Caco-2 (cell line): ENCODE measurements at regions not wholly inside any gene's neighbourhood (a gene's known extent, or its start where the extent isn't known, plus 50 kb on each side); places are given as distances from the start of the nearest gene placed in this dataset.

Experiments used
- BruUV-seq: library from RNA; stranded (reverse); fragments of 400-500 nt; replicated peaks from 2 replicates; lab custom pipeline; 2021; lab: Mats Ljungman, UMichigan
- CTCF ChIA-PET: fragments of 300-600 bp; sonication (Branson Sonifier 250); formaldehyde crosslinking; loops from one replicate; lab custom pipeline; 2022; ENCODE audit warnings: antibody characterized with exemption; lab: Charles Lee
- POLR2A ChIA-PET: fragments of 300-600 bp; sonication (Branson Sonifier 250); formaldehyde crosslinking; loops from one replicate; lab custom pipeline; 2022; ENCODE audit warnings: antibody characterized with exemption; lab: Charles Lee
- DNase-seq, 2 experiments: peaks; one replicate each; pipeline versions ENCODE4 v3.0.0 to v3.0.0-alpha.2; 2020 to 2022
- H3K27me3 ChIP-seq: replicated peaks from 2 replicates; pipeline ENCODE4 v1.6.0; 2011; ENCODE audit warnings: low read length; ENCODE audit not compliant: control insufficient read depth, insufficient read depth
- H3K36me3 ChIP-seq: 2 replicates; pipeline ENCODE4 v1.5.1; 2011; ENCODE audit warnings: low read length; ENCODE audit not compliant: control insufficient read depth, insufficient read depth
- H3K4me1 ChIP-seq: fragments of 250-450 bp; sonication (Bioruptor Pico); 2 replicates; pipeline ENCODE4 v1.5.1; 2020; ENCODE audit warnings: mild to moderate bottlenecking
- H3K4me3 ChIP-seq: 2 replicates; pipeline ENCODE4 v1.5.1; 2011; ENCODE audit warnings: low read depth, mild to moderate bottlenecking, control low read depth, low read length
- H3K9me3 ChIP-seq: fragments of 250-450 bp; sonication (Bioruptor Pico); 2 replicates; pipeline ENCODE4 v1.5.1; 2020; ENCODE audit warnings: mild to moderate bottlenecking, moderate library complexity
- H3K27ac Mint-ChIP-seq: one replicate; pipeline ENCODE4 v1.8.0; 2022; ENCODE audit warnings: mixed read lengths; ENCODE audit not compliant: unreplicated experiment
- H3K27me3 Mint-ChIP-seq: one replicate; pipeline ENCODE4 v1.8.0; 2022; ENCODE audit warnings: mixed read lengths; ENCODE audit not compliant: insufficient read depth, unreplicated experiment
- H3K36me3 Mint-ChIP-seq: one replicate; pipeline ENCODE4 v1.8.0; 2022; ENCODE audit warnings: mild to moderate bottlenecking, mixed read lengths; ENCODE audit not compliant: insufficient read depth, unreplicated experiment
- H3K4me1 Mint-ChIP-seq: one replicate; pipeline ENCODE4 v1.8.0; 2022; ENCODE audit warnings: low read depth, mixed read lengths; ENCODE audit not compliant: unreplicated experiment
- H3K4me3 Mint-ChIP-seq: one replicate; pipeline ENCODE4 v1.8.0; 2022; ENCODE audit warnings: mild to moderate bottlenecking, moderate library complexity, mixed read lengths; ENCODE audit not compliant: unreplicated experiment
- H3K9me3 Mint-ChIP-seq: one replicate; pipeline ENCODE4 v1.8.0; 2022; ENCODE audit warnings: mixed read lengths; ENCODE audit not compliant: unreplicated experiment
- CTCF ChIP-seq, 2 experiments: fragments of 200-600 bp in 1 of 2; IDR thresholded peaks; 1 replicate in 1 of 2; 2 replicates in 1 of 2; pipeline versions ENCODE4 v1.5.1 to v1.8.0; 2011 to 2022; ENCODE audit warnings: antibody characterized with exemption in 1 of 2, control low read depth in 1 of 2, inconsistent platforms in 1 of 2, low read depth in 1 of 2, low read length in 1 of 2, mild to moderate bottlenecking in 1 of 2, moderate library complexity in 1 of 2; ENCODE audit not compliant: insufficient read depth in 1 of 2, severe bottlenecking in 1 of 2, unreplicated experiment in 1 of 2
- intact Hi-C: fragments of 100-400 bp; cut with micrococcal nuclease; formaldehyde crosslinking; loops from one replicate; pipeline ENCODE4 v1.10.0; 2022; ENCODE audit not compliant: unreplicated experiment

GRCh38 chr10:114761205-114762193, 60.1 kb upstream of the FHIP2A start:
- peaks cover 6% of the 10 kb centered on the region; the same call in 1 of the 2 replicates for H3K4me1 ChIP-seq
- no peaks in the 10 kb centered on the region for H3K27me3 ChIP-seq
- Mint-ChIP-seq H3K27me3 (peaks cover 3% of the 10 kb centered on the region), H3K4me3 (no peak overlapping the region), H3K36me3 (no peaks in the 10 kb centered on the region), H3K9me3 (no peaks in the 10 kb centered on the region), H3K27ac (no peak overlapping the region), H3K4me1 (peaks cover under 1% of the 10 kb centered on the region)
- intact Hi-C loops, result no loop called here
- TF ChIP-seq CTCF (IDR thresholded peaks at IDR 0.05; ENCODE audit: insufficient read depth in 1 of 2, low read depth in 1 of 2, low read length in 1 of 2, severe bottlenecking in 1 of 2, unreplicated experiment in 1 of 2), result no peak
- H3K9me3 ChIP-seq, result no peaks in the 10 kb centered on the region
- DNase-seq, result no peak
- CTCF ChIA-PET, result interaction anchor here (0.5 kb wide), 1 partner anchor 292 kb away, joined by 4 read pairs; no protein-coding TSS in a partner anchor
- BruUV-seq, result no TSS peak
- POLR2A ChIA-PET, result no interaction called here
- H3K4me3 ChIP-seq, result no peak overlapping the region
- H3K36me3 ChIP-seq, result no peaks in the 10 kb centered on the region

- H3K4me1 Mint-ChIP-seq, result peaks cover 7% of the 10 kb centered on the region
- H3K27ac Mint-ChIP-seq, result no peak overlapping the region
- peaks cover 3% of the 10 kb centered on the region for H3K27me3 Mint-ChIP-seq
- no peak overlapping the region for H3K4me3 Mint-ChIP-seq
- Histone ChIP-seq H3K4me1 (peaks cover 15% of the 10 kb centered on the region; the same call in 1 of the 2 replicates), H3K9me3 (no peaks in the 10 kb centered on the region), H3K4me3 (no peak overlapping the region), H3K36me3 (no peaks in the 10 kb centered on the region), H3K27me3 (no peaks in the 10 kb centered on the region)
- BruUV-seq, result no TSS peak
- intact Hi-C loops, result no loop called here
- CTCF ChIA-PET, result interaction anchor here (0.6 kb wide), 1 partner anchor 1710 kb away, joined by 3 read pairs; no protein-coding TSS in a partner anchor
- no peaks in the 10 kb centered on the region for H3K9me3 Mint-ChIP-seq
- POLR2A ChIA-PET, result no interaction called here
- no peak for TF ChIP-seq CTCF (IDR thresholded peaks at IDR 0.05; ENCODE audit: insufficient read depth in 1 of 2, low read depth in 1 of 2, low read length in 1 of 2, severe bottlenecking in 1 of 2, unreplicated experiment in 1 of 2)
- H3K36me3 Mint-ChIP-seq, result no peaks in the 10 kb centered on the region
- no peak for DNase-seq
Observed at GRCh38 chr10:114762811-114763210, 58.8 kb upstream of the FHIP2A start.

GRCh38 chr10:114764656-114765055, 56.9 kb upstream of the FHIP2A start:
- Histone ChIP-seq H3K27me3 (no peaks in the 10 kb centered on the region), H3K4me1 (peaks cover 15% of the 10 kb centered on the region; the same call in 1 of the 2 replicates), H3K36me3 (no peaks in the 10 kb centered on the region), H3K9me3 (no peaks in the 10 kb centered on the region), H3K4me3 (no peak overlapping the region)
- TF ChIP-seq CTCF (IDR thresholded peaks at IDR 0.05; ENCODE audit: insufficient read depth in 1 of 2, low read depth in 1 of 2, low read length in 1 of 2, severe bottlenecking in 1 of 2, unreplicated experiment in 1 of 2), result no peak
- H3K4me3 Mint-ChIP-seq, result no peak overlapping the region
- intact Hi-C loops, result loop anchor here (5.0 kb wide), 2 partner anchors 42 to 58 kb away; partner anchors contain the start of gene FHIP2A
- no peaks in the 10 kb centered on the region for H3K36me3 Mint-ChIP-seq
- no peak overlapping the region for H3K27ac Mint-ChIP-seq
- peaks cover 12% of the 10 kb centered on the region for H3K27me3 Mint-ChIP-seq
- DNase-seq, result no peak
- peaks cover 7% of the 10 kb centered on the region for H3K4me1 Mint-ChIP-seq
- no peaks in the 10 kb centered on the region for H3K9me3 Mint-ChIP-seq
- ChIA-PET CTCF (no interaction called here), POLR2A (no interaction called here)
- no TSS peak for BruUV-seq
